Endodermal cell (in vitro differentiated cells): ENCODE measurements at regions not wholly inside any gene's neighbourhood (a gene's known extent, or its start where the extent isn't known, plus 50 kb on each side); places are given as distances from the start of the nearest gene placed in this dataset.
A peak's percentile ranks its signal among the peaks of the same experiment; 100 is the strongest.
"Not testable (repeated sequence)": the region's sequence is repeated elsewhere in the genome, so short reads cannot be mapped to it uniquely, and the experiment has no call there.

ENCODE experiments used
- DNase-seq: peaks from one replicate; pipeline ENCODE4 v3.0.0-alpha.2; 2017
- H3K27ac ChIP-seq: 2 replicates; pipeline ENCODE4 v1.5.1; 2013; ENCODE audit warnings: mild to moderate bottlenecking, low read depth, low read length, moderate library complexity
- H3K27me3 ChIP-seq: 2 replicates; pipeline ENCODE4 v1.6.1; 2013; ENCODE audit warnings: mild to moderate bottlenecking, low read length, moderate library complexity; ENCODE audit not compliant: insufficient read depth, control insufficient read depth, poor library complexity, severe bottlenecking
- H3K36me3 ChIP-seq: 2 replicates; pipeline ENCODE4 v1.7.0; 2013; ENCODE audit warnings: mild to moderate bottlenecking, low read length, moderate library complexity; ENCODE audit not compliant: control insufficient read depth, insufficient read depth
- H3K4me1 ChIP-seq: one replicate; pipeline ENCODE4 v1.7.0; 2013; ENCODE audit warnings: low read length; ENCODE audit not compliant: control insufficient read depth, insufficient read depth
- H3K4me3 ChIP-seq: 2 replicates; pipeline ENCODE4 v1.5.1; 2013; ENCODE audit warnings: mild to moderate bottlenecking, low read length, moderate library complexity
- H3K9ac ChIP-seq: 2 replicates; pipeline ENCODE4 v1.6.1; 2013; ENCODE audit warnings: mild to moderate bottlenecking, low read length, moderate library complexity; ENCODE audit not compliant: poor library complexity, severe bottlenecking; ENCODE audit errors: extremely low read depth
- H3K9me3 ChIP-seq: 2 replicates; pipeline ENCODE4 v1.6.1; 2013; ENCODE audit warnings: mild to moderate bottlenecking, low read length, moderate library complexity; ENCODE audit not compliant: control insufficient read depth
- H3K27ac Mint-ChIP-seq: 2 replicates; pipeline ENCODE4 v1.8.0; 2020; ENCODE audit warnings: mixed read lengths
- H3K27me3 Mint-ChIP-seq: 2 replicates; pipeline ENCODE4 v1.8.0; 2021; ENCODE audit warnings: mild to moderate bottlenecking, mixed read lengths; ENCODE audit not compliant: insufficient read depth
- H3K36me3 Mint-ChIP-seq: 2 replicates; pipeline ENCODE4 v1.8.0; 2020; ENCODE audit warnings: low read depth, mixed read lengths
- H3K4me1 Mint-ChIP-seq: 2 replicates; pipeline ENCODE4 v1.8.0; 2020; ENCODE audit warnings: mixed read lengths
- H3K4me3 Mint-ChIP-seq: 2 replicates; pipeline ENCODE4 v1.8.0; 2020; ENCODE audit warnings: mild to moderate bottlenecking, moderate library complexity, mixed read lengths
- H3K9me3 Mint-ChIP-seq: 2 replicates; pipeline ENCODE4 v1.8.0; 2020; ENCODE audit warnings: mild to moderate bottlenecking, mixed read lengths
- CTCF ChIP-seq: fragments of 200-600 bp; sonication (generic); conservative IDR thresholded peaks from 2 replicates; pipeline ENCODE4 v1.5.0; 2021; ENCODE audit warnings: antibody characterized with exemption, mild to moderate bottlenecking
- WGBS, 2 experiments: methylation state at CpG; one replicate each; pipeline versions ENCODE4 v1.1.5 to v1.1.7; 2013; ENCODE audit warnings: missing lambda C conversion rate in 2 of 2, mixed read lengths in 1 of 2; ENCODE audit not compliant: insufficient coverage in 1 of 2, insufficient read length in 1 of 2; 5-methylcytosine and 5-hydroxymethylcytosine counted together

- H3K9me3 ChIP-seq, result no peaks in the 10 kb centered on the region
- H3K36me3 ChIP-seq, result no peaks in the 10 kb centered on the region
- TF ChIP-seq CTCF, result no peak
- no peak overlapping the region for H3K9ac ChIP-seq
- no peak overlapping the region for H3K4me3 ChIP-seq
- Mint-ChIP-seq H3K4me1 (no peaks in the 10 kb centered on the region), H3K9me3 (no peaks in the 10 kb centered on the region), H3K27ac (no peak overlapping the region), H3K27me3 (no peaks in the 10 kb centered on the region), H3K4me3 (no peak overlapping the region), H3K36me3 (no peaks in the 10 kb centered on the region)
- H3K27ac ChIP-seq, result no peak overlapping the region
- no peaks in the 10 kb centered on the region for H3K27me3 ChIP-seq
- H3K4me1 ChIP-seq, result no peaks in the 10 kb centered on the region
- DNase-seq, result no peak
Observed at GRCh38 chr3:158026236-158026635, 80.0 kb downstream of the SHOX2 start.

GRCh38 chr3:158019897-158020296 is 86.3 kb downstream of the SHOX2 start:
- not testable (repeated sequence) for H3K4me3 Mint-ChIP-seq, H3K4me1 ChIP-seq, H3K27me3 ChIP-seq, H3K27ac Mint-ChIP-seq, H3K9me3 ChIP-seq, H3K4me3 ChIP-seq, H3K27me3 Mint-ChIP-seq, H3K4me1 Mint-ChIP-seq, H3K27ac ChIP-seq, H3K36me3 ChIP-seq, H3K9ac ChIP-seq, H3K9me3 Mint-ChIP-seq, H3K36me3 Mint-ChIP-seq
- DNase-seq, result peak; percentile 57
- WGBS, 2 experiments, result 60 to 83% methylated on average over 1 to 11 of the region's 18 CpGs

- Histone ChIP-seq H3K9me3 (no peaks in the 10 kb centered on the region), H3K27ac (no peak overlapping the region), H3K9ac (no peak overlapping the region), H3K36me3 (no peaks in the 10 kb centered on the region), H3K4me1 (no peaks in the 10 kb centered on the region), H3K4me3 (no peak overlapping the region), H3K27me3 (no peaks in the 10 kb centered on the region)
- TF ChIP-seq CTCF, result no peak
- Mint-ChIP-seq H3K27me3 (no peaks in the 10 kb centered on the region), H3K4me3 (no peak overlapping the region), H3K27ac (no peak overlapping the region), H3K4me1 (no peaks in the 10 kb centered on the region), H3K36me3 (no peaks in the 10 kb centered on the region), H3K9me3 (peaks cover 6% of the 10 kb centered on the region)
- WGBS, 2 experiments, result 90% methylated on average over 1 of the region's 1 CpG; no CpG with 5 or more reads in 1 of the 2 experiments
- DNase-seq, result no peak
Observed at GRCh38 chr3:158018462-158018861, 87.8 kb downstream of the SHOX2 start.

DNA sequence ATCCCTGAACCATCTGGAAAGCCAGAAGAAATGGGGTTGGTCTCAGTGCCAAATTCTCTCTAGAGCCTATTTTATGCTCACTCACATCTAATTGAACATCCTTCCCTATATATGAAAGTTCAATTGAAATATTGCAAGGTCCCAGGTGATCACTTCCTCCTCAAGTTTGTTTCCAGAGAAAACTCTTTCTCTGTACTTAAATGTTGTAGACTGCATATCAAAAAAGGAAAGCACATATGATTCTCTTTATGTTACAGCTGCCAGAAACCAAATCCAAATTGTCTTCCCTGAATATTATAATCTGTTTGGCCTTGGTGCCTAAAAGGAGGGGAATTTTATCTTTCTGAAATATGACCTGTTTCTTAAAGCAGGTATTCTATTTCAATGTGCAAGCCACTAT is 93.3 kb downstream of the SHOX2 start:
- H3K4me1 Mint-ChIP-seq, result no peaks in the 10 kb centered on the region
- no peaks in the 10 kb centered on the region for H3K27me3 Mint-ChIP-seq

More for the DNA sequence above, 93.3 kb downstream of the SHOX2 start:
- no peaks in the 10 kb centered on the region for H3K4me1 ChIP-seq
- H3K36me3 ChIP-seq, result no peaks in the 10 kb centered on the region
- no peak overlapping the region for H3K4me3 ChIP-seq
- H3K9ac ChIP-seq, result no peak overlapping the region
- no peak for TF ChIP-seq CTCF
- no peak overlapping the region for H3K27ac ChIP-seq
- no peak overlapping the region for H3K4me3 Mint-ChIP-seq
- peaks cover 30% of the 10 kb centered on the region for H3K9me3 Mint-ChIP-seq
- no peaks in the 10 kb centered on the region for H3K27me3 ChIP-seq
- H3K36me3 Mint-ChIP-seq, result peaks cover 3% of the 10 kb centered on the region
- no peak overlapping the region for H3K27ac Mint-ChIP-seq
- peaks cover 19% of the 10 kb centered on the region for H3K9me3 ChIP-seq
- DNase-seq, result no peak
